ENCODE measurements at regions not wholly inside any gene's neighbourhood (a gene's known extent, or its start where the extent isn't known, plus 50 kb on each side); places are given as distances from the start of the nearest gene placed in this dataset.

GRCh38 chr6:117191448-117191847 lies 73.9 kb upstream of the VGLL2 start:
- Histone ChIP-seq H3K9me3 (ENCODE audit: insufficient read depth, low read length) (no peaks in the 10 kb centered on the region), H3K4me1 (ENCODE audit: low read length) (no peaks in the 10 kb centered on the region), H3K79me2 (ENCODE audit: low read length) (no peaks in the 10 kb centered on the region), H4K20me1 (ENCODE audit: insufficient read depth, low read length) (no peaks in the 10 kb centered on the region), H3K4me3 (ENCODE audit: low read length) (no peak overlapping the region), H3K27ac (ENCODE audit: low read length) (no peak overlapping the region), H3K4me2 (ENCODE audit: low read length) (no peak overlapping the region), H3K9ac (ENCODE audit: low read length) (no peak overlapping the region), H3K36me3 (replicated peaks; ENCODE audit: low read depth, low read length) (no peaks in the 10 kb centered on the region), H3K27me3 (ENCODE audit: low read depth, low read length) (no peaks in the 10 kb centered on the region), H2AFZ (ENCODE audit: low read depth, low read length) (no peak overlapping the region)
- TF ChIP-seq CTCF (IDR thresholded peaks at IDR 0.05; ENCODE audit: low read depth, low read length) (no peak), EZH2phosphoT487 (IDR thresholded peaks at IDR 0.05; ENCODE audit: low read depth) (no peak)

- Histone ChIP-seq H3K36me3 (replicated peaks; ENCODE audit: low read depth, low read length) (no peaks in the 10 kb centered on the region), H3K4me3 (ENCODE audit: low read length) (no peak overlapping the region), H3K9ac (ENCODE audit: low read length) (no peak overlapping the region), H4K20me1 (ENCODE audit: insufficient read depth, low read length) (no peaks in the 10 kb centered on the region), H3K4me2 (ENCODE audit: low read length) (no peak overlapping the region), H3K27ac (ENCODE audit: low read length) (no peak overlapping the region), H3K9me3 (ENCODE audit: insufficient read depth, low read length) (no peaks in the 10 kb centered on the region), H2AFZ (ENCODE audit: low read depth, low read length) (no peak overlapping the region), H3K27me3 (ENCODE audit: low read depth, low read length) (no peaks in the 10 kb centered on the region), H3K4me1 (ENCODE audit: low read length) (no peaks in the 10 kb centered on the region), H3K79me2 (ENCODE audit: low read length) (no peaks in the 10 kb centered on the region)
- TF ChIP-seq CTCF (IDR thresholded peaks at IDR 0.05; ENCODE audit: low read depth, low read length) (no peak), EZH2phosphoT487 (IDR thresholded peaks at IDR 0.05; ENCODE audit: low read depth) (no peak)
These were observed 71.1 kb upstream of the VGLL2 start for GRCh38 chr6:117194271-117194670.

GRCh38 chr6:117194978-117195377 lies 70.4 kb upstream of the VGLL2 start:
- no peaks in the 10 kb centered on the region for H3K27me3 ChIP-seq (ENCODE audit: low read depth, low read length)
- no peak overlapping the region for H3K27ac ChIP-seq (ENCODE audit: low read length)
- no peaks in the 10 kb centered on the region for H3K79me2 ChIP-seq (ENCODE audit: low read length)
- no peaks in the 10 kb centered on the region for H3K9me3 ChIP-seq (ENCODE audit: insufficient read depth, low read length)
- H3K4me3 ChIP-seq (ENCODE audit: low read length), result no peak overlapping the region
- H2AFZ ChIP-seq (ENCODE audit: low read depth, low read length), result no peak overlapping the region
- H3K9ac ChIP-seq (ENCODE audit: low read length), result no peak overlapping the region
- no peaks in the 10 kb centered on the region for H4K20me1 ChIP-seq (ENCODE audit: insufficient read depth, low read length)
- peaks cover 1% of the 10 kb centered on the region; the same call in 1 of the 2 replicates for H3K4me1 ChIP-seq (ENCODE audit: low read length)
- no peak for TF ChIP-seq EZH2phosphoT487 (IDR thresholded peaks at IDR 0.05; ENCODE audit: low read depth)
- TF ChIP-seq CTCF (IDR thresholded peaks at IDR 0.05; ENCODE audit: low read depth, low read length), result no peak
- H3K4me2 ChIP-seq (ENCODE audit: low read length), result no peak overlapping the region
- H3K36me3 ChIP-seq (replicated peaks; ENCODE audit: low read depth, low read length), result no peaks in the 10 kb centered on the region

GRCh38 chr6:117195728-117196127 lies 69.6 kb upstream of the VGLL2 start:
- no peaks in the 10 kb centered on the region for H3K79me2 ChIP-seq (ENCODE audit: low read length)
- H3K4me1 ChIP-seq (ENCODE audit: low read length), result peaks cover 9% of the 10 kb centered on the region; the same call in 1 of the 2 replicates
- no peak overlapping the region for H3K27ac ChIP-seq (ENCODE audit: low read length)
- H3K4me2 ChIP-seq (ENCODE audit: low read length), result no peak overlapping the region
- H3K36me3 ChIP-seq (replicated peaks; ENCODE audit: low read depth, low read length), result no peaks in the 10 kb centered on the region
- H3K27me3 ChIP-seq (ENCODE audit: low read depth, low read length), result no peaks in the 10 kb centered on the region
- no peak overlapping the region for H3K9ac ChIP-seq (ENCODE audit: low read length)
- H3K9me3 ChIP-seq (ENCODE audit: insufficient read depth, low read length), result no peaks in the 10 kb centered on the region
- TF ChIP-seq EZH2phosphoT487 (IDR thresholded peaks at IDR 0.05; ENCODE audit: low read depth), result no peak
- no peak for TF ChIP-seq CTCF (IDR thresholded peaks at IDR 0.05; ENCODE audit: low read depth, low read length)
- H3K4me3 ChIP-seq (ENCODE audit: low read length), result no peak overlapping the region
- no peaks in the 10 kb centered on the region for H4K20me1 ChIP-seq (ENCODE audit: insufficient read depth, low read length)
- no peak overlapping the region for H2AFZ ChIP-seq (ENCODE audit: low read depth, low read length)
